GM23338 (cell line): ENCODE measurements at regions not wholly inside any gene's neighbourhood (a gene's known extent, or its start where the extent isn't known, plus 50 kb on each side); places are given as distances from the start of the nearest gene placed in this dataset.
"Not testable (repeated sequence)": the region's sequence is repeated elsewhere in the genome, so short reads cannot be mapped to it uniquely, and the experiment has no call there.

Experiments
- ATAC-seq: fragments of 200-7000 bp; cut with Tn5 transposase; 3 replicates; pipeline ENCODE4 v1.9.1; 2020
- DNase-seq: peaks from one replicate; pipeline ENCODE4 v3.0.0-alpha.2; 2015; ENCODE audit warnings: low spot score
- H2AFZ ChIP-seq: fragments of 200-600 bp; sonication (generic); 2 replicates; pipeline ENCODE4 v1.8.0; 2016; ENCODE audit warnings: antibody characterized with exemption, mild to moderate bottlenecking, moderate library complexity
- H3F3A ChIP-seq: fragments of 200-600 bp; sonication (generic); replicated peaks from 2 replicates; pipeline ENCODE4 v1.8.0; 2017; ENCODE audit warnings: antibody characterized with exemption, mixed run types, low read depth
- H3K27ac ChIP-seq: fragments of 200-600 bp; sonication (generic); 2 replicates; pipeline ENCODE4 v1.6.1; 2016; ENCODE audit warnings: low read depth
- H3K27me3 ChIP-seq: fragments of 200-600 bp; sonication (generic); 2 replicates; pipeline ENCODE4 v1.8.0; 2016; ENCODE audit warnings: mild to moderate bottlenecking, mixed run types, moderate library complexity; ENCODE audit not compliant: insufficient read depth
- H3K36me3 ChIP-seq: fragments of 200-600 bp; sonication (generic); 2 replicates; pipeline ENCODE4 v1.8.0; 2016; ENCODE audit warnings: mild to moderate bottlenecking; ENCODE audit not compliant: insufficient read depth
- H3K4me1 ChIP-seq: fragments of 200-600 bp; sonication (generic); 2 replicates; pipeline ENCODE4 v1.8.0; 2016; ENCODE audit warnings: mild to moderate bottlenecking, moderate library complexity; ENCODE audit not compliant: insufficient read depth
- H3K4me2 ChIP-seq: fragments of 200-600 bp; sonication (generic); 2 replicates; pipeline ENCODE4 v1.7.1; 2017; ENCODE audit warnings: mixed run types
- H3K4me3 ChIP-seq: fragments of 200-600 bp; sonication (generic); 2 replicates; pipeline ENCODE4 v1.6.1; 2016; ENCODE audit warnings: mixed run types
- H3K79me2 ChIP-seq: fragments of 200-600 bp; sonication (generic); replicated peaks from 2 replicates; pipeline ENCODE4 v1.8.0; 2017; ENCODE audit warnings: mild to moderate bottlenecking; ENCODE audit not compliant: insufficient read depth
- H3K9me2 ChIP-seq: fragments of 200-600 bp; sonication (generic); 2 replicates; pipeline ENCODE4 v1.8.0; 2017; ENCODE audit not compliant: insufficient read depth
- H4K20me1 ChIP-seq: fragments of 200-600 bp; sonication (generic); replicated peaks from 2 replicates; pipeline ENCODE4 v1.8.0; 2017; ENCODE audit warnings: mild to moderate bottlenecking; ENCODE audit not compliant: insufficient read depth
- H3K27ac Mint-ChIP-seq: 2 replicates; pipeline ENCODE4 v1.8.0; 2020; ENCODE audit warnings: inconsistent platforms, mild to moderate bottlenecking, moderate library complexity, mixed read lengths
- H3K27me3 Mint-ChIP-seq: 3 replicates; pipeline ENCODE4 v1.8.0; 2022; ENCODE audit warnings: low read depth, mild to moderate bottlenecking, moderate library complexity, mixed read lengths, inconsistent platforms; ENCODE audit not compliant: insufficient read depth, poor library complexity
- H3K36me3 Mint-ChIP-seq: 3 replicates; pipeline ENCODE4 v1.8.0; 2021; ENCODE audit warnings: low read depth, mild to moderate bottlenecking, inconsistent platforms, moderate library complexity, mixed read lengths
- H3K4me1 Mint-ChIP-seq: 3 replicates; pipeline ENCODE4 v1.8.0; 2020; ENCODE audit warnings: mild to moderate bottlenecking, inconsistent platforms, mixed read lengths
- H3K4me3 Mint-ChIP-seq: 3 replicates; pipeline ENCODE4 v1.8.0; 2021; ENCODE audit warnings: moderate library complexity, mild to moderate bottlenecking, inconsistent platforms, mixed read lengths
- H3K9me3 Mint-ChIP-seq: 3 replicates; pipeline ENCODE4 v1.8.0; 2020; ENCODE audit warnings: moderate library complexity, mild to moderate bottlenecking, inconsistent platforms, mixed read lengths
- CREB1 ChIP-seq: fragments of 250-450 bp; sonication (Bioruptor Pico); IDR thresholded peaks from 2 replicates; pipeline ENCODE4 v1.5.0; 2020; ENCODE audit warnings: low read depth, mild to moderate bottlenecking, moderate library complexity
- EZH2phosphoT487 ChIP-seq: fragments of 200-600 bp; sonication (generic); IDR thresholded peaks from one replicate; pipeline ENCODE4 v1.8.1; 2018; ENCODE audit warnings: antibody characterized with exemption; ENCODE audit not compliant: unreplicated experiment
- JUNB ChIP-seq: IDR thresholded peaks from one replicate; pipeline ENCODE4 v1.6.1; 2016; ENCODE audit warnings: antibody characterized with exemption; ENCODE audit not compliant: unreplicated experiment
- NANOG ChIP-seq: IDR thresholded peaks from 2 replicates; pipeline ENCODE4 v1.6.1; 2016; ENCODE audit warnings: antibody characterized with exemption, borderline replicate concordance
- ZNF114 ChIP-seq: fragments of 250-450 bp; sonication (Bioruptor Pico); IDR thresholded peaks from 2 replicates; pipeline ENCODE4 v1.5.0; 2020; ENCODE audit warnings: mild to moderate bottlenecking, moderate library complexity
- TF ChIP-seq, protein P1 (sequence below), 2 experiments: fragments of 200-600 bp in 1 of 2; sonication (generic) in 1 of 2; conservative IDR thresholded peaks; 2 replicates each; pipeline versions ENCODE4 v1.5.1 to v1.6.1; 2016 to 2017; ENCODE audit warnings: antibody characterized with exemption in 2 of 2, low read depth in 2 of 2, mild to moderate bottlenecking in 2 of 2, moderate library complexity in 1 of 2
- TF ChIP-seq, protein P2 (sequence below): fragments of 250-450 bp; sonication (Bioruptor Pico); IDR thresholded peaks from 2 replicates; pipeline ENCODE4 v1.5.0; 2020; ENCODE audit warnings: mild to moderate bottlenecking, moderate library complexity

DNA sequence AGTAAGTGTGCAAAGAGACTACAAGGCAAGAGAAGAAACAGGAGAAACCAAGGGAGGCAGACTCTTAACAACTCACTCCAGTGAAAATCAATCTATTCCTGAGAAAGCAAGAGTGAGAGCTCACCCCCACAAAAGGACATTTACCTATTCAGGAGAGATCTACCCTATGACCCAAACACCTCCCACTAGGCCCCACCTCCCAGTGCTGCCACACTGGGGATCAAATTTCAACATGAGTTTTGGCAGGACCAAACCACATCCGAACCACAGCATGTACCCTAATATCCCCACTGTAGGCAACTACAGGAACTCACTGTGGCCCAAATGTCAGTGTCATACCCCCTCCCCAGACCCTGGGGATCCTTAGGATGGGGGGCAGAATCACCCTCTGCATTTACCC, 526.2 kb upstream of the B3GAT1 start:
- Mint-ChIP-seq H3K4me1 (peaks cover 41% of the 10 kb centered on the region), H3K36me3 (peaks cover 11% of the 10 kb centered on the region), H3K4me3 (no peak overlapping the region), H3K27ac (no peak overlapping the region), H3K27me3 (peaks cover 9% of the 10 kb centered on the region), H3K9me3 (peaks cover 21% of the 10 kb centered on the region)
- H3K4me1 ChIP-seq = peaks cover 14% of the 10 kb centered on the region
- ATAC-seq (no peak), DNase-seq (no peak)
- TF ChIP-seq ZNF114 = no peak
- no peak for TF ChIP-seq JUNB
- no peak for TF ChIP-seq CREB1 (CRISPR knock-in tag)
- no peak for TF ChIP-seq NANOG
- no peaks in the 10 kb centered on the region for H3K9me2 ChIP-seq
- no peak overlapping the region for H2AFZ ChIP-seq
- no peak overlapping the region for H3K4me2 ChIP-seq
- H3K36me3 ChIP-seq = no peaks in the 10 kb centered on the region
- H3K4me3 ChIP-seq = no peak overlapping the region
- H3K79me2 ChIP-seq = no peaks in the 10 kb centered on the region
- H3K27ac ChIP-seq = no peak overlapping the region
- no peaks in the 10 kb centered on the region for H3K27me3 ChIP-seq
- H3F3A ChIP-seq = 0 out of 2 replicates have a peak, but pooled peaks cover 3% of the 10 kb centered on the region
- H4K20me1 ChIP-seq = no peaks in the 10 kb centered on the region

DNA sequence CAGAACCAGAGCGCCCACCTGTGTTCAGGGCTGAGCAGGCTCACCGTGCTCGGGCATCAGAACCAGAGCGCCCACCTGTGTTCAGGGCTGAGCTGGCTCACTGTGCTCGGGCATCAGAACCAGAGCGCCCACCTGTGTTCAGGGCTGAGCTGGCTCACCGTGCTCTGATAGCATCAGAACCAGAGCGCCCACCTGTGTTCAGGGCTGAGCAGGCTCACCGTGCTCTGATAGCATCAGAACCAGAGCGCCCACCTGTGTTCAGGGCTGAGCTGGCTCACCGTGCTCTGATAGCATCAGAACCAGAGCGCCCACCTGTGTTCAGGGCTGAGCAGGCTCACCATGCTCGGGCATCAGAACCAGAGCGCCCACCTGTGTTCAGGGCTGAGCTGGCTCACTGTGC, 525.2 kb upstream of the B3GAT1 start:
- TF ChIP-seq, protein P1, sequence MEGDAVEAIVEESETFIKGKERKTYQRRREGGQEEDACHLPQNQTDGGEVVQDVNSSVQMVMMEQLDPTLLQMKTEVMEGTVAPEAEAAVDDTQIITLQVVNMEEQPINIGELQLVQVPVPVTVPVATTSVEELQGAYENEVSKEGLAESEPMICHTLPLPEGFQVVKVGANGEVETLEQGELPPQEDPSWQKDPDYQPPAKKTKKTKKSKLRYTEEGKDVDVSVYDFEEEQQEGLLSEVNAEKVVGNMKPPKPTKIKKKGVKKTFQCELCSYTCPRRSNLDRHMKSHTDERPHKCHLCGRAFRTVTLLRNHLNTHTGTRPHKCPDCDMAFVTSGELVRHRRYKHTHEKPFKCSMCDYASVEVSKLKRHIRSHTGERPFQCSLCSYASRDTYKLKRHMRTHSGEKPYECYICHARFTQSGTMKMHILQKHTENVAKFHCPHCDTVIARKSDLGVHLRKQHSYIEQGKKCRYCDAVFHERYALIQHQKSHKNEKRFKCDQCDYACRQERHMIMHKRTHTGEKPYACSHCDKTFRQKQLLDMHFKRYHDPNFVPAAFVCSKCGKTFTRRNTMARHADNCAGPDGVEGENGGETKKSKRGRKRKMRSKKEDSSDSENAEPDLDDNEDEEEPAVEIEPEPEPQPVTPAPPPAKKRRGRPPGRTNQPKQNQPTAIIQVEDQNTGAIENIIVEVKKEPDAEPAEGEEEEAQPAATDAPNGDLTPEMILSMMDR (conservative IDR thresholded peaks at IDR 0.05; ENCODE audit: low read depth in 2 of 2) = peak in 1 of 2 experiments; percentile 44; a peak in 2 of 4 replicates
- H3K4me3 Mint-ChIP-seq, DNase-seq, H3K27ac Mint-ChIP-seq, H2AFZ ChIP-seq, H3F3A ChIP-seq, H3K36me3 ChIP-seq, H3K27me3 ChIP-seq, H4K20me1 ChIP-seq, H3K27ac ChIP-seq, H3K4me1 ChIP-seq, H3K4me2 ChIP-seq, H3K9me2 ChIP-seq, ATAC-seq, H3K79me2 ChIP-seq, H3K27me3 Mint-ChIP-seq, H3K4me3 ChIP-seq: not testable (repeated sequence)
- peaks cover 12% of the 10 kb centered on the region for H3K36me3 Mint-ChIP-seq
- peaks cover 32% of the 10 kb centered on the region for H3K4me1 Mint-ChIP-seq
- H3K9me3 Mint-ChIP-seq = peaks cover 21% of the 10 kb centered on the region

DNA sequence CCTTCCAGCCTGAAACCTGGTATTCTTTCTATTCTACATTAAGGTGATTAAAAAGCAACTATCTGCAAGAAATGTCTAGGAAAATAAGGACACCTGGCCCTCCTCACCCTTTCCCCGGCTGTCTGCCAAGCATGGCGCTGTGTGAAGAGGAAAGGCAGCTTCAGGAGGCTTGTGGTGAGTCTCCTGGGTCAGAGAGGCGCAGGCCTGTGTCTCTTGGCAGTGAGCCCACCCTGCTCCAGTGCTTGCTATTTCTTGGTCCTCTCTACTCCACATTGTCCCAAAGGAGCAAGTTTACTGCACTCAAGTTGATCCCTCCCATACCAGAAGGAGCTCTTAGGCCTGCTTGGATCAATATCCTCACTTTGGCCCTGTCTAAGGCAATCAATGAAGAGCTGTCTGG, 520.7 kb upstream of the B3GAT1 start:
- Mint-ChIP-seq H3K4me1 (peaks cover 2% of the 10 kb centered on the region; the same call in 2 of the 3 replicates), H3K27me3 (peaks cover 8% of the 10 kb centered on the region), H3K36me3 (peaks cover 12% of the 10 kb centered on the region), H3K9me3 (peaks cover 17% of the 10 kb centered on the region), H3K27ac (no peak overlapping the region), H3K4me3 (no peak overlapping the region)
- no peaks in the 10 kb centered on the region; the same call in 1 of the 2 replicates for H3K36me3 ChIP-seq
- H3K27me3 ChIP-seq = no peaks in the 10 kb centered on the region
- peaks cover 8% of the 10 kb centered on the region; the same call in 1 of the 2 replicates for H3K9me2 ChIP-seq
- no peak overlapping the region for H3K4me2 ChIP-seq
- H2AFZ ChIP-seq = no peak overlapping the region
- H3K4me3 ChIP-seq = no peak overlapping the region
- ATAC-seq (no peak), DNase-seq (no peak)
- H4K20me1 ChIP-seq = no peaks in the 10 kb centered on the region
- H3K4me1 ChIP-seq = no peaks in the 10 kb centered on the region
- no peaks in the 10 kb centered on the region for H3K79me2 ChIP-seq
- 0 out of 2 replicates have a peak, but pooled peaks cover 3% of the 10 kb centered on the region for H3F3A ChIP-seq
- no peak overlapping the region for H3K27ac ChIP-seq
- no peak for TF ChIP-seq EZH2phosphoT487
- TF ChIP-seq, protein P2, sequence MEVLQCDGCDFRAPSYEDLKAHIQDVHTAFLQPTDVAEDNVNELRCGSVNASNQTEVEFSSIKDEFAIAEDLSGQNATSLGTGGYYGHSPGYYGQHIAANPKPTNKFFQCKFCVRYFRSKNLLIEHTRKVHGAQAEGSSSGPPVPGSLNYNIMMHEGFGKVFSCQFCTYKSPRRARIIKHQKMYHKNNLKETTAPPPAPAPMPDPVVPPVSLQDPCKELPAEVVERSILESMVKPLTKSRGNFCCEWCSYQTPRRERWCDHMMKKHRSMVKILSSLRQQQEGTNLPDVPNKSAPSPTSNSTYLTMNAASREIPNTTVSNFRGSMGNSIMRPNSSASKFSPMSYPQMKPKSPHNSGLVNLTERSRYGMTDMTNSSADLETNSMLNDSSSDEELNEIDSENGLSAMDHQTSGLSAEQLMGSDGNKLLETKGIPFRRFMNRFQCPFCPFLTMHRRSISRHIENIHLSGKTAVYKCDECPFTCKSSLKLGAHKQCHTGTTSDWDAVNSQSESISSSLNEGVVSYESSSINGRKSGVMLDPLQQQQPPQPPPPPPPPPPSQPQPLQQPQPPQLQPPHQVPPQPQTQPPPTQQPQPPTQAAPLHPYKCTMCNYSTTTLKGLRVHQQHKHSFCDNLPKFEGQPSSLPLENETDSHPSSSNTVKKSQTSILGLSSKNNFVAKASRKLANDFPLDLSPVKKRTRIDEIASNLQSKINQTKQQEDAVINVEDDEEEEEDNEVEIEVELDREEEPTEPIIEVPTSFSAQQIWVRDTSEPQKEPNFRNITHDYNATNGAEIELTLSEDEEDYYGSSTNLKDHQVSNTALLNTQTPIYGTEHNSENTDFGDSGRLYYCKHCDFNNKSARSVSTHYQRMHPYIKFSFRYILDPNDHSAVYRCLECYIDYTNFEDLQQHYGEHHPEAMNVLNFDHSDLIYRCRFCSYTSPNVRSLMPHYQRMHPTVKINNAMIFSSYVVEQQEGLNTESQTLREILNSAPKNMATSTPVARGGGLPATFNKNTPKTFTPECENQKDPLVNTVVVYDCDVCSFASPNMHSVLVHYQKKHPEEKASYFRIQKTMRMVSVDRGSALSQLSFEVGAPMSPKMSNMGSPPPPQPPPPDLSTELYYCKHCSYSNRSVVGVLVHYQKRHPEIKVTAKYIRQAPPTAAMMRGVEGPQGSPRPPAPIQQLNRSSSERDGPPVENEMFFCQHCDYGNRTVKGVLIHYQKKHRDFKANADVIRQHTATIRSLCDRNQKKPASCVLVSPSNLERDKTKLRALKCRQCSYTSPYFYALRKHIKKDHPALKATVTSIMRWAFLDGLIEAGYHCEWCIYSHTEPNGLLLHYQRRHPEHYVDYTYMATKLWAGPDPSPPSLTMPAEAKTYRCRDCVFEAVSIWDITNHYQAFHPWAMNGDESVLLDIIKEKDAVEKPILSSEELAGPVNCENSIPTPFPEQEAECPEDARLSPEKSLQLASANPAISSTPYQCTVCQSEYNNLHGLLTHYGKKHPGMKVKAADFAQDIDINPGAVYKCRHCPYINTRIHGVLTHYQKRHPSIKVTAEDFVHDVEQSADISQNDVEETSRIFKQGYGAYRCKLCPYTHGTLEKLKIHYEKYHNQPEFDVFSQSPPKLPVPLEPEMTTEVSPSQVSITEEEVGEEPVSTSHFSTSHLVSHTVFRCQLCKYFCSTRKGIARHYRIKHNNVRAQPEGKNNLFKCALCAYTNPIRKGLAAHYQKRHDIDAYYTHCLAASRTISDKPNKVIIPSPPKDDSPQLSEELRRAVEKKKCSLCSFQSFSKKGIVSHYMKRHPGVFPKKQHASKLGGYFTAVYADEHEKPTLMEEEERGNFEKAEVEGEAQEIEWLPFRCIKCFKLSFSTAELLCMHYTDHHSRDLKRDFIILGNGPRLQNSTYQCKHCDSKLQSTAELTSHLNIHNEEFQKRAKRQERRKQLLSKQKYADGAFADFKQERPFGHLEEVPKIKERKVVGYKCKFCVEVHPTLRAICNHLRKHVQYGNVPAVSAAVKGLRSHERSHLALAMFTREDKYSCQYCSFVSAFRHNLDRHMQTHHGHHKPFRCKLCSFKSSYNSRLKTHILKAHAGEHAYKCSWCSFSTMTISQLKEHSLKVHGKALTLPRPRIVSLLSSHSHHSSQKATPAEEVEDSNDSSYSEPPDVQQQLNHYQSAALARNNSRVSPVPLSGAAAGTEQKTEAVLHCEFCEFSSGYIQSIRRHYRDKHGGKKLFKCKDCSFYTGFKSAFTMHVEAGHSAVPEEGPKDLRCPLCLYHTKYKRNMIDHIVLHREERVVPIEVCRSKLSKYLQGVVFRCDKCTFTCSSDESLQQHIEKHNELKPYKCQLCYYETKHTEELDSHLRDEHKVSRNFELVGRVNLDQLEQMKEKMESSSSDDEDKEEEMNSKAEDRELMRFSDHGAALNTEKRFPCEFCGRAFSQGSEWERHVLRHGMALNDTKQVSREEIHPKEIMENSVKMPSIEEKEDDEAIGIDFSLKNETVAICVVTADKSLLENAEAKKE (CRISPR knock-in tag) = no peak
